HEK293 (cell line): ENCODE measurements at regions not wholly inside any gene's neighbourhood (a gene's known extent, or its start where the extent isn't known, plus 50 kb on each side); places are given as distances from the start of the nearest gene placed in this dataset.

Experiments used
- INSM2 ChIP-seq: fragments of 450-650 bp; formaldehyde crosslinking; IDR thresholded peaks from 2 replicates; pipeline ENCODE4 v1.5.1; 2016; ENCODE audit warnings: missing biosample characterization, missing genetic modification characterization
- KLF9 ChIP-seq: fragments of 450-650 bp; formaldehyde crosslinking; IDR thresholded peaks from 2 replicates; pipeline ENCODE4 v1.5.1; 2016; ENCODE audit warnings: missing biosample characterization, missing genetic modification characterization, low read depth
- PRDM10 ChIP-seq: fragments of 450-650 bp; formaldehyde crosslinking; IDR thresholded peaks from 2 replicates; pipeline ENCODE4 v1.5.1; 2016; ENCODE audit warnings: missing biosample characterization, missing genetic modification characterization
- PRDM4 ChIP-seq: fragments of 450-650 bp; formaldehyde crosslinking; IDR thresholded peaks from 2 replicates; pipeline ENCODE4 v1.5.1; 2017; ENCODE audit warnings: missing biosample characterization, missing genetic modification characterization
- SALL2 ChIP-seq: fragments of 450-650 bp; formaldehyde crosslinking; IDR thresholded peaks from 2 replicates; pipeline ENCODE4 v1.5.0; 2017; ENCODE audit warnings: missing biosample characterization, mild to moderate bottlenecking, missing genetic modification characterization, borderline replicate concordance
- TCF7L2 ChIP-seq: IDR thresholded peaks from 2 replicates; pipeline ENCODE4 v1.6.1; 2011; ENCODE audit warnings: low read depth, mild to moderate bottlenecking, inconsistent platforms, low read length, moderate library complexity, borderline replicate concordance
- WT1 ChIP-seq: fragments of 450-650 bp; formaldehyde crosslinking; IDR thresholded peaks from 2 replicates; pipeline ENCODE4 v1.5.1; 2016; ENCODE audit warnings: missing biosample characterization, missing genetic modification characterization
- ZBTB48 ChIP-seq: fragments of 450-650 bp; formaldehyde crosslinking; IDR thresholded peaks from 2 replicates; pipeline ENCODE4 v1.5.1; 2016; ENCODE audit warnings: missing biosample characterization, missing genetic modification characterization
- ZNF184 ChIP-seq: fragments of 450-650 bp; IDR thresholded peaks from 2 replicates; pipeline ENCODE4 v1.5.1; 2018; ENCODE audit warnings: missing biosample characterization, mild to moderate bottlenecking, missing genetic modification characterization
- ZNF211 ChIP-seq: fragments of 450-650 bp; formaldehyde crosslinking; IDR thresholded peaks from 2 replicates; pipeline ENCODE4 v1.5.1; 2016; ENCODE audit warnings: low read depth, missing biosample characterization, missing genetic modification characterization
- ZNF23 ChIP-seq: fragments of 450-650 bp; formaldehyde crosslinking; IDR thresholded peaks from 2 replicates; pipeline ENCODE4 v1.5.1; 2016; ENCODE audit warnings: missing biosample characterization, missing genetic modification characterization, borderline replicate concordance
- ZNF311 ChIP-seq: fragments of 450-650 bp; formaldehyde crosslinking; IDR thresholded peaks from 2 replicates; pipeline ENCODE4 v1.5.1; 2017; ENCODE audit warnings: missing biosample characterization, missing genetic modification characterization, borderline replicate concordance
- ZNF324 ChIP-seq: fragments of 450-650 bp; formaldehyde crosslinking; IDR thresholded peaks from 2 replicates; pipeline ENCODE4 v1.5.1; 2016; ENCODE audit warnings: missing biosample characterization, missing genetic modification characterization
- ZNF366 ChIP-seq: fragments of 450-650 bp; formaldehyde crosslinking; conservative IDR thresholded peaks from 2 replicates; pipeline ENCODE4 v1.5.1; 2016; ENCODE audit warnings: missing biosample characterization, missing genetic modification characterization
- ZNF501 ChIP-seq: fragments of 450-650 bp; formaldehyde crosslinking; IDR thresholded peaks from 2 replicates; pipeline ENCODE4 v1.5.1; 2016; ENCODE audit warnings: missing biosample characterization, missing genetic modification characterization
- ZNF513 ChIP-seq: fragments of 450-650 bp; IDR thresholded peaks from 2 replicates; pipeline ENCODE4 v1.5.1; 2018; ENCODE audit warnings: missing biosample characterization, missing genetic modification characterization
- ZNF544 ChIP-seq: fragments of 450-650 bp; formaldehyde crosslinking; IDR thresholded peaks from 2 replicates; pipeline ENCODE4 v1.5.0; 2017; ENCODE audit warnings: missing biosample characterization, missing genetic modification characterization
- ZNF558 ChIP-seq: fragments of 450-650 bp; formaldehyde crosslinking; IDR thresholded peaks from 2 replicates; pipeline ENCODE4 v1.5.1; 2016; ENCODE audit warnings: missing biosample characterization, missing genetic modification characterization
- ZNF600 ChIP-seq: fragments of 450-650 bp; formaldehyde crosslinking; IDR thresholded peaks from 2 replicates; pipeline ENCODE4 v1.5.1; 2016; ENCODE audit warnings: missing biosample characterization, missing genetic modification characterization
- ZNF610 ChIP-seq: fragments of 450-650 bp; formaldehyde crosslinking; IDR thresholded peaks from 2 replicates; pipeline ENCODE4 v1.5.1; 2016; ENCODE audit warnings: missing biosample characterization, missing genetic modification characterization, borderline replicate concordance
- ZNF785 ChIP-seq: fragments of 450-650 bp; formaldehyde crosslinking; IDR thresholded peaks from 2 replicates; pipeline ENCODE4 v1.5.1; 2016; ENCODE audit warnings: missing biosample characterization, missing genetic modification characterization
- TF ChIP-seq, protein P1 (sequence below): fragments of 450-650 bp; formaldehyde crosslinking; conservative IDR thresholded peaks from 2 replicates; pipeline ENCODE4 v1.5.1; 2016; ENCODE audit warnings: low read depth, missing biosample characterization, missing genetic modification characterization

GRCh38 chr6:90895299-90896074 is 308.6 kb upstream of the MAP3K7 start (continued):
- TF ChIP-seq SALL2 (tag by site-specific recombination) = no peak
- peak; percentile 85 for TF ChIP-seq WT1
- TF ChIP-seq ZNF544 (tag by site-specific recombination) = no peak
- no peak for TF ChIP-seq ZNF558 (tag by site-specific recombination)
- TF ChIP-seq PRDM10 (tag by site-specific recombination) = peak; percentile 94
- no peak for TF ChIP-seq ZNF785 (tag by site-specific recombination)
- TF ChIP-seq ZNF513 = 0 out of 2 replicates have a peak, but pooled peaks have one; percentile 19
- 0 out of 2 replicates have a peak, but pooled peaks have one; percentile 29 for TF ChIP-seq ZNF610 (tag by site-specific recombination)
- TF ChIP-seq, protein P1, sequence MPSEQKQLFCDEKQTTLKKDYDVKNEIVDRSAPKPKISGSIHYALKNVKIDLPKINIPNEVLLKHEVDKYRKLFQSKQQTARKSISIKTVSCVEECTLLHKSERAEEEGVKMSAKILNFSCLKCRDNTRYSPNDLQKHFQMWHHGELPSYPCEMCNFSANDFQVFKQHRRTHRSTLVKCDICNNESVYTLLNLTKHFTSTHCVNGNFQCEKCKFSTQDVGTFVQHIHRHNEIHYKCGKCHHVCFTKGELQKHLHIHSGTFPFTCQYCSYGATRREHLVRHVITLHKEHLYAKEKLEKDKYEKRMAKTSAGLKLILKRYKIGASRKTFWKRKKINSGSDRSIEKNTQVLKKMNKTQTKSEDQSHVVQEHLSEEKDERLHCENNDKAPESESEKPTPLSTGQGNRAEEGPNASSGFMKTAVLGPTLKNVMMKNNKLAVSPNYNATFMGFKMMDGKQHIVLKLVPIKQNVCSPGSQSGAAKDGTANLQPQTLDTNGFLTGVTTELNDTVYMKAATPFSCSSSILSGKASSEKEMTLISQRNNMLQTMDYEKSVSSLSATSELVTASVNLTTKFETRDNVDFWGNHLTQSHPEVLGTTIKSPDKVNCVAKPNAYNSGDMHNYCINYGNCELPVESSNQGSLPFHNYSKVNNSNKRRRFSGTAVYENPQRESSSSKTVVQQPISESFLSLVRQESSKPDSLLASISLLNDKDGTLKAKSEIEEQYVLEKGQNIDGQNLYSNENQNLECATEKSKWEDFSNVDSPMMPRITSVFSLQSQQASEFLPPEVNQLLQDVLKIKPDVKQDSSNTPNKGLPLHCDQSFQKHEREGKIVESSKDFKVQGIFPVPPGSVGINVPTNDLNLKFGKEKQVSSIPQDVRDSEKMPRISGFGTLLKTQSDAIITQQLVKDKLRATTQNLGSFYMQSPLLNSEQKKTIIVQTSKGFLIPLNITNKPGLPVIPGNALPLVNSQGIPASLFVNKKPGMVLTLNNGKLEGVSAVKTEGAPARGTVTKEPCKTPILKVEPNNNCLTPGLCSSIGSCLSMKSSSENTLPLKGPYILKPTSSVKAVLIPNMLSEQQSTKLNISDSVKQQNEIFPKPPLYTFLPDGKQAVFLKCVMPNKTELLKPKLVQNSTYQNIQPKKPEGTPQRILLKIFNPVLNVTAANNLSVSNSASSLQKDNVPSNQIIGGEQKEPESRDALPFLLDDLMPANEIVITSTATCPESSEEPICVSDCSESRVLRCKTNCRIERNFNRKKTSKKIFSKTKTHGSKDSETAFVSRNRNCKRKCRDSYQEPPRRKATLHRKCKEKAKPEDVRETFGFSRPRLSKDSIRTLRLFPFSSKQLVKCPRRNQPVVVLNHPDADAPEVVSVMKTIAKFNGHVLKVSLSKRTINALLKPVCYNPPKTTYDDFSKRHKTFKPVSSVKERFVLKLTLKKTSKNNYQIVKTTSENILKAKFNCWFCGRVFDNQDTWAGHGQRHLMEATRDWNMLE (tag by site-specific recombination) = peak; percentile 53
- peak; percentile 43; the same call in 1 of the 2 replicates for TF ChIP-seq ZNF184
- no peak for TF ChIP-seq ZNF211
- peak; percentile 87 for TF ChIP-seq ZNF366 (tag by site-specific recombination)
- peak; percentile 68; the same call in 1 of the 2 replicates for TF ChIP-seq ZNF501 (tag by site-specific recombination)
- no peak for TF ChIP-seq ZNF23 (tag by site-specific recombination)
- TF ChIP-seq ZBTB48 = peak; percentile 94
- 0 out of 2 replicates have a peak, but pooled peaks have one; percentile 34 for TF ChIP-seq ZNF324 (tag by site-specific recombination)
- 0 out of 2 replicates have a peak, but pooled peaks have one; percentile 15 for TF ChIP-seq ZNF600
- no peak for TF ChIP-seq ZNF311 (tag by site-specific recombination)
- TF ChIP-seq TCF7L2 = no peak
- TF ChIP-seq INSM2 (tag by site-specific recombination) = peak; percentile 88
- TF ChIP-seq PRDM4 = peak; percentile 74; the same call in 1 of the 2 replicates
- no peak for TF ChIP-seq KLF9 (tag by site-specific recombination)
